Stimulated activated CD8-positive, alpha-beta memory T cell treated with anti-CD3 and anti-CD28 coated beads, Interleukin-15, amount 100 ng/mL, for 4 hours (primary cell): ENCODE measurements at regions not wholly inside any gene's neighbourhood (a gene's known extent, or its start where the extent isn't known, plus 50 kb on each side); places are given as distances from the start of the nearest gene placed in this dataset.
"Not testable (repeated sequence)": the region's sequence is repeated elsewhere in the genome, so short reads cannot be mapped to it uniquely, and the experiment has no call there.

ENCODE experiments used
- DNase-seq, 2 donors: peaks; one replicate each; pipeline ENCODE4 v3.0.0-alpha.2; 2020; ENCODE audit warnings: low read depth in 2 of 2

DNA sequence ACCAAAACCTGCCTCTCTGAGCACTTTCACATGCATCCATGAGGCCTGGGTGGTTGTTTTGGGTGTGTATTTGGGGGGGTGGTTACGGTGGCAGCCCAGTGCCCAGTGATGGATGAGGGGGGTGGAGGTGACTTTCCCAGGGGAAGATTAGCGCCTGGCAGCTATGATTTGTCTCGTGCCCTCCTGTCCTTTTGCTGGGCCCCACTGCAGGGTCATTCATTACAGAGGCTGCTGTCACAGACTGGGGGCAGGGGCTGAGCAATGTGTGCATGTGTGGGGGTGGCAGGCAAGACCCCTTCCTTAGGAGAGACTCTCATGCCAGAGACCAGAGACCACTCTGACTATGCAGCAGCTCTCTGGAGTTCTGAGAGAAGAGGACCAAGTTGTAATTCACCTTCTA lies 93.7 kb downstream of the MRM1 start:
- DNase-seq: no peak

DNA sequence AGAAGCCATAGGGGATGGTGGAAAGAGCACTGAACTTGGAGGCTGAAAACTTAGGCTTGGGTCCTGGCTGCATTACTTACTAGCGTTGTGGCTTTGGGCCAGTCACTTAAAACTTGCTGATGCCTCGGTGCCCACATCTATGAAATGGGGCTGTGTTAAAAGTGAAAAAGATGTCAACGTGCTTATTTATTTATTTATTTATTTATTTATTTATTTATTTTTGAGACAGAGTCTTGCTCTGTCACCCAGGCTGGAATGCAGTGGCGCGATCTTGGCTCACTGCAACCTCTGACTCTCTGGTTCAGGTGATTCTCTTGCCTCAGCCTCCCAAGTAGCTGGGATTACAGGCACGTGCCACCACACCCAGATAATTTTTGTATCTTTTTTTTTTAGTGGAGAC lies 94.3 kb downstream of the MRM1 start:
- not testable (repeated sequence) for DNase-seq

DNA sequence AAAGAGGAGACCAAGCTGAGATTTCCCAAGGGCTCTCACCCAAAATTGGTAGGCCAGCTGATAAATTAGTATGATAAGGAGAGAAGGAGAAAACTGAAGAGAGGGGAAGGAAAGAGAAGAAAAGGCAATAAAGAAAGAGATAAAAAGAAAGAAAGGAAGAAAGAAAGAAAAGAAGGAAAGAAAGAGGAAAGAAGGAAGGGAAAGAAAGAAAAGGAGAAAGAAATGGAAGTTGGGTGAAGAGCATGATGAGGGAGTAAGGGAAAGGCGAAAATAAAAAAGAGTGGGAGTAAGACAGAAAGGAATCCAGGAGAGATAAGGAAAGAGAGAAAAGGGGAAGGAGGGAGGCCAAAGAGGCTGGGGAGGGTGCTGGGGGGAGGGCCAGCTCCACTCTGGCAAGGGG lies 95.4 kb downstream of the MRM1 start:
- no peak for DNase-seq

DNA sequence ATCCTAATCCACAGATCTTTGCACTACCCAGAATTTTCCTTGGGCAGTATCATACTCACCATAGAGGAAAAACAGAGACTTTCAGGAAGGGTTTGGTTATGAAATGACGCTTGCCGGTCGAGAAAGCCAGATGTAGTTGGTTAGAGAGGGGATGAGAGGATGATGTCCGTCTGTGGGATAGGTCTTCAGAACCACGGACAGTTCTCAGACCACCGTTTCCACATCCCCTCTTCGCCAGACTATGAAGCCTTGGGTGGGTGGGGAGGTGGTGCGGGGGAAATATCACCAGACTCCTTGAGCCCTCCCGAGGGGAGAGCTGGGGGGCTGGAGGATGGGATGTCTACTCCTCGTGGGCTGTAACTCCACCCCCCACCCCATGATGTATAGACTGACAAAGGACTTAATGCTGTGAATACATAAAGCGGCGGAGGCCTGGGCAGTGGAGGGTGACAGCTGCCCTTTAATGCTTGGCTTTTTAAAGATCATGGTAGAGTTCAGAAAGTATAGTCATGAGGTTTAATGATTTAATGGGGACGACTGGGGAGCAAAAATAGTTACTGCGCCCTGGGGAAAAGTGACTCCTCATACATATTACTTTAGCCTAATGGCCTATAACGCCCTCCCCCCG lies 96.6 kb downstream of the MRM1 start:
- no peak for DNase-seq

DNA sequence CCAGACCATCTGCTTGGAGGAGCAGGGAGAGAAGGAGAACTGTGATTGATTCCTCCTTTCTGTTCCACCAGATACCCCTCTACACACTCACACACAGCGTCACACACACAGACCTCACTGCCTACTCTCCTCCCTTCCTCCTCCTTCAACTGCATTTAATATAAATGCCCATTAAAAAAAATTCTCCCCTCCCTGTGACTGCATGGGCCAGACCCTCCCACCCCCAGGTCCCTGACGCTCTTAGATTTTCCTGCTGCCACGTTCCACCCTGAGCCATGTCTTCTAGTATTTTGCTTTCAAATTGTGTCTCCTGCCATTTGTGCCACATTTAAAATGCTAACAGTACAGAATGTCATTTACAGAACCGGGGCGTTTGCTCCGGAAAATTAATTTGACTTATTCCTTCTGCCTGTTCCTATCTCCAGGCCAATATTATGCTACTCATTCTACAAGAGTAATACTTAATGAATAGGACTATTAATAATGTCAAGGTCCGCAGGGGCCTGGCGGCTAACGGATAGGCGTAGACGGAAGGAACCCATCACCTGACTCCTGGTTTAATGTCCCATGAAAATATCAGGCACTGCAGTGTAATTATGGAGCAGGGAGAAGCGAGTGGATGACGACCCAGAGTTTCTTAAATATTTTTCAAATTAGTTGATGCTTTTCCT lies 100.2 kb downstream of the MRM1 start:
- no peak for DNase-seq

DNA sequence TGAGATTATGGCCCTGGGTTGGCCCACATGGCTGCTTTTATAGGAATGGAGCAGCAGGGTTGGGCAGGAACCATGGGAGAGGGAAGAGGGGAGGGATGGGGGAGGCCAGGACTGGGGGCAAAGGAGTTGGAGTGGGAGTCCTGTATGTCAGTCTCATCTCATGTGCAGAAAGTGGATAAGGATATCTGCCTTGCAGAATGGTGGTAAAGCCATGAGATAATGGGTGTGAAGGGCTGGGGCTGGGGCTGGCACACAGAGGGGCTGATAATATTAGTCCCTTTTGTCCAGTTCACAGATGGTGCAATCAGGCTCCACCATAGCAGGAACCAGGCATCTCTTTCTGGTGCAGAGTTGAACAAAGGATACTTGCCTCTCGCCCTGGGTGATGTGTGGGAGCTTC lies 101.3 kb downstream of the MRM1 start:
- DNase-seq: no peak

DNA sequence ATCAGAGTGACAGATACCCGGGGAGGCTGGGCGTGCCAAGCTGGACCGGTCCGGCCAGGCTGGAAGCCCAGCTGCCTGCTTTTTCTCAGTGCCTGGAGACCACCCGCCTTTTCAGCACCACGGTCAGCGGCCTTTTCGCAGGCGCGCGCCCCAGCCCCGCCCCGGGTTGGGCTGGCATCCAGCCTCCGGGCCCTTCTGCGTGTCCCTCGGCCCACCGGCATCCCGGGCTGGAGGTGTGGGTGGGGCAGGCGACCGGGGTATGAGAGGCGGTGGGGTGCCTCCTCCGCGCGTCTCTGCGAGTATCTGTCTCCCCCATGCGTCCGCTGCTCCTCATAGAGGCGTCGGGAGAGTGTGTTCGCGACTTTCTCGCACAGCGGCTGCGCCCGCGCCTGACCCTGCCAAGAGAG lies 102.5 kb downstream of the MRM1 start:
- no peak for DNase-seq

DNA sequence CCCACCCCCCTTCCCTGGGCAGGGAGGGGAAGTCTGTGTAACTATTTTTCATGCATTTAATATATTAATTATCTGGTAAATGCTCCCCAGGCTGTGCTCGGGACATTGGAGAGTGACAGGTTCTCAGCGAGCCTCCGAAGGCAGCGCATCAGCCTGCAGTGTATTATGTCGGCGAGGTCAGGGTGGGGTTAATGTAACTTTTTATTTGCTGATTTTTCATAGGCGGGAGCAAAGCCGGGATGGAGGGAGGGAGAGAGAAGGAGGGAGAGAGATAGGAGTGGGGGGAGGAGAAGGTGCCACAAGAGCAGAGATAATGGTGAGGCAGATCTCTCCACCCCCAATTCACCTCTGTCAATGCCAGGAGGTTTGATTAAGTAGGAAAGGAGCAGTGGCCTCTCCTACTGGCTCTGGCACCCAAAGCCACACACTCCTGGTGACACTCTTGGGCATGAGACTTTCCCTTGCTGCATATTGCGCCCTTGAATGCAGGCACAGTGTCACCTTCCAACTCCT lies 104.0 kb downstream of the MRM1 start:
- no peak for DNase-seq

DNA sequence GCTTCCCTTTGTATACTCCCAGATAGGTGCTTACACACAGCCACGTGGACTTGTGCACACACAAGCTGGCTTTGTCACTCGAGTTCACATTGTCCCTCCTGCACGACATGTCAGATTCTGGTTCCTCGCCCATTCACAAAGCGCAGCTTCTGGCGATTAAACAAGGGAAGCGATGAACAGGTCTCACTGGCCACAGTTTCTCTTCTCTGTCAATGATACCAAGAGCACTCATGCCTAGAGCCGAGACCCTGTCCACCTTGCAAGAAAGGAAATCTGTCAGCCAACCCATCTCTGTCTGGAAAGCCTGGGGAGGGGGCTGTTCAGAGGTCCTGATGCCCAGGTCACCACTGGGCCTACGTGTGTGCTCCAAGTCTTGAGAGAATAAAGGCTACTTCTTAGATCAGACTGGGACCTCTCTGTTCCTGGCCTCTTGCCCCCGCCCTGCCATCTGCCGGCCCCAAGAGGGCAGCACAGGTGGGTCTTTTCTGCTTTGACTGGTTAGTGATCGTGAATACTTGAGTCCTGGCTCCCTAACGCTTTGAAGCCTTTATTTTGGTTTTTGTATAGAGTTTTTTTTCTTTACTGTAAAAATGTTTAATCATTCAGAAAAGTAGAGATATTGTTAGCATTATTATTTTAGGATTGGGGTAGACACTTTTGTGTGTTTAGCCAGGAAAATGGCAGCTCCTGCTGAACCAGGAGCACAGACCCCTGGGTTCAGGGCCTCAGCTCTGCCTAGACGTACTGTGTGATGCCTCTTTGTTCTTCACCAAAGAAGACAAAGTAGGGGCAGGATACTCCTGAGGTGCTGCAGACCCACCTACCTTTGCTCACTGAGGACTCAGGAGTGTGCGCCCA lies 104.7 kb downstream of the MRM1 start:
- peak in 1 of 2 donors; percentile 12 for DNase-seq

DNA sequence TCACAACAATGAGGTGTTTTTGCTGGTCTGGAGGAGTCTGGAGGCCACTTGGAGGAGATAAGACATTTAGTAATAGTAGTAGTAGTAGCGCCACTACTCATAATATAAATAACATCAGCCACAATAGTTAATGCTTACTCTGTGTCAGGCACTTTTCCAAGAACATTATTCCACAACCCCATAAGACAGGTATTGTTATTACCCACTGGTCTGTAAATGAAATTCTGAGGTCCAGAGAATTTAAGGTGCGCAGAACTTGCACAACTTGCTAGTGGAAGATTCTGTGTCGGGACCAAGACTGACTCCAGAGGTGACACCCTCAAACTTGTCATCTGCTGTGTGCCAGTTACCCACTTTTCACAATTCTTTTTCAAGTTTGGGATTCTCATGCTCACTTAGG lies 106.5 kb downstream of the MRM1 start:
- no peak for DNase-seq

DNA sequence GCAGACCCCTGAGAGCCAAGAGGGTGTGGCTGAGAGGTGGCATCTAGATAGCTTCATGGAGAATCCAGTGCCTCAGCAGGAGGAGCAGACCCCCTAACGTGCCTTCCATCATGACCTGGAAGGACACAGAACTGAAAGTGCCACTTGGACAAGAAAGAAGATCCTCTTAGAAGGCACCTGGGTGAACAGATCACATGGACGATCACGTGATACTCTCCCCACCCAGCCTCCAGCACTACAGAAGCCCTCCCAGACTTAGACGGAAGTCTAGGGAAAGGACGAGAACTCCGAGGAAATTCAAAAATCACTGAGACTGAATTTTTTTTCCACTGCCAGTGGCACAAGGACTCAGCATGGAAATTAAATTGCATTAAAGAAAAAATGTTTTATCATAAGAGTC lies 113.4 kb downstream of the MRM1 start:
- no peak for DNase-seq

DNA sequence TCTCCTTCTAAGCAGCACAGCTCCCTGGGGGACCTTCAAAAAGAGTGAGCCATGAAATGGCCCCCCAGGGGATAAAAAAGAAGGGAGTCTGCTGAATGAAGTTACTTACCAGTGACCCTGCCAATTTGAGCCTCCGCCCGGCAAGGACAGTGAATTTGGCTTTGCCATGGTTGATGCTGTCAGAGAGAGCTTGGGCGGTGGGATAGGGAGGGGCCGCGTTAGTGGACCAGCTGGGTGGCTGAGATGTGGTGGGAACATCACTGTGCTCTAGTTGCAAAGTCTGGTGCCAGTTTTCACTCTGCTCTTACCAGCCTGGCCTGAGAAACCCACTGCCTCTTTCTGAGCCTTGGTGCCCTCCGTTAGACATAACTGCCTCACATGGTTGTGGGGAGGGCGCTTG lies 114.6 kb downstream of the MRM1 start:
- DNase-seq: no peak

DNA sequence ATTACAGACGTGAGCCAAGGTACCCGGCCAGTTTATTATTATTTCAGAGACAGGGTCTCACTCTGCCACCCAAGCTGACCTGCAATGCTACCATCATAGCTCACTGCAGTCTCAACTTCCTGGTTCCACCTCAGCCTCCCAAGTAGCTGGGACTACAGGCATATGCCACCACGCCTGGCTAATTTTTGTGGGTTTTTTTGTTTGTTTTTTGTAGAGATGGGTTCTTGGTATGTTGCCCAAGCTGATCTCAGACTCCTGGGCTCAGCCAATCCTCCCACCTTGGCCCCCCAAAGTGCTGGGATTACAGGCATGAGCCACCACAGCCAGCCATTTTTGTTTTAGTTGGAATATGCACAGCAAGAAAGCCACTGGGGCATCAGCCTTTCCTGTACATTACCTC lies 115.7 kb downstream of the MRM1 start:
- DNase-seq: no peak

DNA sequence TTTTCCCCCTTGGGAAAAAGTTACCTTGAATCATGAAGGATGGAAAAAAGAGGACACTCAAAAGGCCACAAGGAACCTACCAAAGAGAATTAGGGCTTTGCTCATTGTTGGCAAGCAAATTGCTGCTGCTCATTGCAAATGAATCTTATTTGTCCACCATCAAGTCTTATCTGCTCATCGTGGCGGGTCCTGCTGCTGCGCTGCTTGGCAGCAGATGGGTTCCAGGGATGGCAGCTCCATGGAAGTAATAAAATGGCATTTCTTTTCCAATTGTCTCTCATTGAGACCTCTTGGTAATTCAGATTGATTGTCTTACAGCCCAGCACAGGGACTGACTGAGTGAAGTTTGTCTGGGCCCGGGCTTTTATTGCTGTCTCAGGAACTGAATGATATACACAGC lies 118.7 kb downstream of the MRM1 start:
- DNase-seq: no peak

DNA sequence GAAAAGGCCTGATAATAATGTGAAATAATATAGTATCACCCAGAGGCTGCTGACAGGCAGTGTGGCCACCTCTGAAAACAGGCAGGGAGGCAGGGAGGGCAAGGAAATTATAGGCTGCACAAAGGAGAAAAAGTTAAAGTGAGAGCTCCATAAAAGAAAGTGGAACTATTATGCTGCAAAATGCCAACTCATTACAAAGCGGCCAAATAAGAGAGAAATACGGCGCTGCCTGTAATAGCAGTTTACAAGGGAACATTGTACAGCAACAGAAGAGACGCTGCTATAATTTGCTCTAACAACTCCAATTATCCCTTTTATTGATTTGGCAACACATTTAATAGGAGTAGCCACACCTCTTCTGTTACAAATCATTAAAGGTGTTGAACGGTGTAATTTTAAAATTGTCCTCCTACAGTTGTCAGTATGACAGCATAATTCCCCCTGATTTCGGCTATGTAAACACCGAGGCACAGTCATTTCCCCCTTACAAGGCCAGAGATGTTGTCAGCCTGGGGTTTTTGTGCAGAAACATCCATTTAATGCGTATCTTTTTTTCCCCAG lies 120.3 kb downstream of the MRM1 start:
- DNase-seq: no peak

DNA sequence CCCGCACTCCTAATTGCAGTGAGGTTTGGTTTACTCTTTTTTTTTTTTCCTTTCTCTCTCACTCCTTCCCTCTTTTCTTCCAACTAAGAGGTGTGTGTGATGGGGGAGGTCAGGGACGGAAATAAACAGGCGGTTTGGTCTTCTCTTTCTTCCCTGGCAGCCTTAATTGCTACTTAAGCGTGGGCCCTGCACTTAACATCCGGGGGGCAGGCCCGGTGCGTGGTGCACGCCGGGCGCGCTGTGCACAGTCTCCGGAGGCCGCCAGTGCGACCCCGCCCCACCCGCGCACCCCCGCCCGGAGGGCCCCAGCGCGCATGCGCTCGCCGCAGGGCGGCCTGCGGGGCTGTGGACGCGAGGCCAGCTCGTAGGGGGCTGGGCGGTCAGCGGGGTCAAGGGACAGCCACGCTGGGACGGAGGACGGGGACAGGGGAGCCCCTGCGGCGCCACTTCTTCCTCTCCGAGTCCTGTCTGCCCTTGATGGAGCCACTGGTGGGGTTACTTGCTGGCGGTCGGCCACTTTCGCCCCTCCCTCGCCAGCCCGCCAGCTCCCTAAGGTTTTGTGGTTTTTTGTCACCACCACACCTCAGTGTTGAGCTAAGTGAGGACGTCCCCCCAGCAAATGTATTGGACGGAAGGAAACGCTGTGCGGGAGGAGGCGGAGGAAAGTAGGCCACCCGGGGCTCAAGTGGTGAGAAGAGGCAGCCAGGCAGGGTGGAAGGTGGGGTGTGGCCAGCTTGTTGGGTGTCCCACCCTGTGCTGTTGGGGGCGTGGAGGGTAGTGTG lies 120.9 kb downstream of the MRM1 start:
- peak; percentile 58 to 63 for DNase-seq

DNA sequence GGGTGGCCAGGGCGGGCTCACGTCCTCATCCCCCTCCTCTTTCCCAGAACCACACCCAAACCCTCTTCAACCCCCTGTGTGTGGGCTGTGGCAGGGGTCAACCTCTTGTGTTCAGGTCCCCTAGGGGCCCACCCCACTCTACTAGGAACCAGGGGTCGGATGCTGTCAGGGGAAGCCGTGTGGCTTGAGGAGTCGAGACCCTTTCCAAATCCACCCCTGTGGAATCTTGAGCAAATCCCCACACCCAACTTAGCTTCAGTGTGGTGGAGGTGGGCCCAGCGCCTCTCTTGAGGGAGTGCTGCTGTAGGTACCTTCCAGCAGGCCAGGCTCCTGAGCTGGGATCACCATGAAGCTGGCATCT lies 121.5 kb downstream of the MRM1 start:
- no peak for DNase-seq

DNA sequence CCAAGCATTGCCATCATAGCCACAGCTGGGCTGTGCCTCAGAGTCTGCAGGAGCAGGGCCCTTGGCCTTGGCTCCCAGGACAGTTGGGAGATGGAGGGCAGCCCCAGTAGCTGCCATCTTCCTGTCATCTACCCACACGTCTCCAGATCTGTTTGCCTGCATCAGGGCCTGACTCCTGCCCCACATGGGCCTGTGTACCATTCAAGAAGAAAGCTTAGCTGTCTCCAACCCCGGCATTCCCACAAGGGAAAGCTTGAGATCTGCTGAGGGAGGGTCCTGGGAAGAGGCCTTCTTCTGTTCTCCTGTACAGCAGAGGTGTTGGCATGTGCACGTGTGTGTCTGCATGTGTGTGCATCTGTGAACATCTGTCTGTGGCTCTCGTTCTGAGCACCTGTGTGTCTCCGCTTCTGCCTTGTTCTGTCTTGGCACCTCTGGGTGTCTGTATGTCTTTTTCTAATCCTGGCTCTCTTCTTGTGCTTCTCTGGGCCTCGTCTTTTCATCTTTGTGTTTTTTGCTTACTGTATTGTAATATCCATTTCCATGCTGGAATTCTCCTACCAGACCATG lies 122.2 kb downstream of the MRM1 start:
- DNase-seq: no peak

DNA sequence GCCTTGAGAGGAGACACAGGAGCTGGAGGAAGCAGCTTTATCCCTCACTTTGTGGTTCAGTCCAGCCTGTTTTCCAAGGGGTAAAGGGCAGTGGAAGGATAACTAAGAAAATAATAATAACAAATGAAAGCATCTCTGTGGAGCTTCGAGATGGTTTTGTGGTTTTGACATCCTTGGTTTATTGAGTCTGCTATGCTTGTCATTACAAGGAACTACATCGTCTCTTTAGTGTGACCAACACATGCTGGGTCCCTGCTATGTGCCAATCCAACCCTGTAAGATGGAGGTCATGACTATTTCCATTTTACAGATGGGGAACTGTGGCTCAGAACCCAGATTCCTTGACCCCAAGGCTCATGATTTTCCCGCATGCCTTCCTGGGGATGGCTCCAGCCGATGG lies 124.8 kb downstream of the MRM1 start:
- DNase-seq: no peak

DNA sequence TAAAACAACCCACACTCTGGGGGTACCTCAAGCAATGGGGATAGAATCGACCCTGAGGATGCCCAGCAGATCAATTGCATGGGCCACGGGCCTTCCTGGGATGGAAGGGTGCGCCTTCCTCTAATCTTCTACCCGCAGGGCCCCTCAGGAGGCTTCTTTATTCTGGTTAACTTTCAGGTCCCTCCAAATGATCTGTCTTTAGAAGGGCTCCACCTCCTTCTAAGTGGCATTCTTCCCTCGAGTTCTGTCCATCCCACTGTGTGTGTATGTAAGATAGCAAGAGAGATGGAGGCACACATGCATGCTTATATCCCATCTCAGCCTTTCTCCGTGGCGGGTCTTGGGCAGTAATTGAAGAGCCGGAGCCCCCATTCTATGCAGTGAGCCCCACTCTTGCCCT lies 125.7 kb downstream of the MRM1 start:
- DNase-seq: no peak

DNA sequence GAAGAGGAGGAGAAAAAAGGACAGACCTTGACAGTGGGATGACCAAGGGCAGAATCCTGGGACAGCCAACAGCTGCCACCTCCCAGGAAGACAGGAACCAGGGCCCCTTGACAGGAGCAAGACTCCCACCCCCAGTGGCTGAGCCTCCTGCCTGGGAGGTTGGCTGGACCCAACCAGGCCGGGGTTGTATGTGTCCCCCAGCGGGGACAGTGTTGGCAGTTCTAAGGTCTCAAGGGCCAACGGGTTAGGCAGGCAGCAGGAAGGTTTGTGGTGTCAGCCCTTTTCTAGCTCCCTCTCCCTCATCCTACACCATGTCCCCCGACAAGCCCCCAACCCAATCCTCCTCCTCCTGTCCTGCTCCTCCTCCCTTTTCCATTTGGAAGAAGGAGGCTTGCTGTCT lies 126.2 kb downstream of the MRM1 start:
- DNase-seq: no peak
